Endothelial cell of umbilical vein (primary cell): ENCODE measurements at regions not wholly inside any gene's neighbourhood (a gene's known extent, or its start where the extent isn't known, plus 50 kb on each side); places are given as distances from the start of the nearest gene placed in this dataset.

Experiments used
- BruUV-seq: library from RNA; stranded (reverse); fragments of 400-500 nt; replicated peaks from 2 replicates; lab custom pipeline; 2021; lab: Mats Ljungman, UMichigan
- CTCF ChIA-PET: fragments of 300-600, 350-600 bp; sonication (Branson Sonifier 250); formaldehyde crosslinking; loops from one replicate; lab custom pipeline; 2021; ENCODE audit warnings: antibody characterized with exemption, inconsistent platforms; lab: Charles Lee
- POLR2A ChIA-PET: fragments of 300-600, 350-600 bp; sonication (Branson Sonifier 250); formaldehyde crosslinking; loops from one replicate; lab custom pipeline; 2021; ENCODE audit warnings: antibody characterized with exemption, inconsistent platforms; lab: Charles Lee
- DNase-seq: peaks from one replicate; pipeline ENCODE4 v3.0.0-alpha.2; 2011; ENCODE audit warnings: low read depth, low spot score
- FAIRE-seq: peaks from 2 replicates; lab custom pipeline; 2011; peaks lifted over from hg19 to GRCh38; lab: Jason Lieb, UNC
- H2AFZ ChIP-seq: 2 replicates; pipeline ENCODE4 v1.6.0; 2012; ENCODE audit warnings: low read depth, low read length, control low read depth, inconsistent platforms
- H3K27ac ChIP-seq: 2 replicates; pipeline ENCODE4 v1.5.1; 2011; ENCODE audit warnings: low read depth, mild to moderate bottlenecking, control low read depth, low read length, moderate library complexity; ENCODE audit not compliant: insufficient read depth
- H3K27me3 ChIP-seq, 2 experiments: 2 replicates each; pipeline versions ENCODE4 v1.6.0 to v1.6.1; 2011; ENCODE audit warnings: low read length in 2 of 2, mixed read lengths in 1 of 2; ENCODE audit not compliant: control insufficient read depth in 2 of 2, insufficient read depth in 2 of 2
- H3K36me3 ChIP-seq, 2 experiments: 2 replicates in 1 of 2; 3 replicates in 1 of 2; pipeline ENCODE4 v1.5.1; 2011; ENCODE audit warnings: low read length in 2 of 2, mild to moderate bottlenecking in 1 of 2, moderate library complexity in 1 of 2; ENCODE audit not compliant: control insufficient read depth in 2 of 2, insufficient read depth in 2 of 2; ENCODE audit errors: extremely low read depth in 1 of 2
- H3K4me1 ChIP-seq: 3 replicates; pipeline ENCODE4 v1.5.1; 2011; ENCODE audit warnings: mild to moderate bottlenecking, low read length; ENCODE audit not compliant: control insufficient read depth, insufficient read depth; ENCODE audit errors: extremely low read depth
- H3K4me2 ChIP-seq: 2 replicates; pipeline ENCODE4 v1.6.1; 2011; ENCODE audit warnings: low read length, control low read depth, mixed read lengths; ENCODE audit not compliant: insufficient read depth
- H3K4me3 ChIP-seq, 3 experiments: fragments of 200-600 bp in 1 of 3; sonication (generic), shearing (Covaris generic) in 1 of 3; replicated peaks in 1 of 3; 2 replicates each; pipeline ENCODE4 v1.5.1; 2011 to 2016; ENCODE audit warnings: control low read depth in 3 of 3, low read length in 3 of 3, mild to moderate bottlenecking in 2 of 3, inconsistent platforms in 1 of 3, low read depth in 1 of 3, moderate library complexity in 1 of 3; ENCODE audit not compliant: insufficient read depth in 1 of 3
- H3K79me2 ChIP-seq: 2 replicates; pipeline ENCODE4 v1.6.0; 2012; ENCODE audit warnings: low read length, inconsistent platforms; ENCODE audit not compliant: control insufficient read depth, insufficient read depth
- H3K9ac ChIP-seq: replicated peaks from 2 replicates; pipeline ENCODE3; 2011; ENCODE audit warnings: low read length, control low read depth; ENCODE audit not compliant: insufficient read depth; ENCODE audit errors: extremely low read depth
- H3K9me1 ChIP-seq: replicated peaks from 3 replicates; pipeline ENCODE4 v1.6.0; 2011; ENCODE audit warnings: mild to moderate bottlenecking, low read length; ENCODE audit not compliant: control insufficient read depth, insufficient read depth; ENCODE audit errors: extremely low read depth
- H3K9me3 ChIP-seq: replicated peaks from 2 replicates; pipeline ENCODE4 v1.5.1; 2012; ENCODE audit warnings: low read length, inconsistent platforms; ENCODE audit not compliant: control insufficient read depth, insufficient read depth
- H4K20me1 ChIP-seq: replicated peaks from 2 replicates; pipeline ENCODE3; 2011; ENCODE audit warnings: mild to moderate bottlenecking, low read length; ENCODE audit not compliant: control insufficient read depth, insufficient read depth; ENCODE audit errors: extremely low read depth
- EZH2 ChIP-seq: IDR thresholded peaks from 2 replicates; pipeline ENCODE4 v1.6.1; 2012; ENCODE audit warnings: borderline replicate concordance, low read depth, mild to moderate bottlenecking, moderate library complexity, low read length, inconsistent platforms; ENCODE audit not compliant: severe bottlenecking
- FOS ChIP-seq: IDR thresholded peaks from 2 replicates; pipeline ENCODE4 v1.6.1; 2011; ENCODE audit warnings: mild to moderate bottlenecking, low read length, moderate library complexity, borderline replicate concordance; ENCODE audit not compliant: insufficient read depth
- GATA2 ChIP-seq: IDR thresholded peaks from 2 replicates; pipeline ENCODE4 v1.7.0; 2011; ENCODE audit warnings: low read depth, mild to moderate bottlenecking, moderate library complexity, mixed read lengths, low read length; ENCODE audit not compliant: insufficient read length, insufficient read depth
- JUN ChIP-seq: IDR thresholded peaks from 2 replicates; pipeline ENCODE4 v1.6.1; 2011; ENCODE audit warnings: borderline replicate concordance, low read depth; ENCODE audit not compliant: insufficient read length, insufficient read depth
- MYC ChIP-seq: IDR thresholded peaks from one replicate; pipeline ENCODE4 v1.6.1; 2011; ENCODE audit warnings: mild to moderate bottlenecking, low read depth, low read length
- POLR2A ChIP-seq: IDR thresholded peaks from 2 replicates; pipeline ENCODE4 v1.6.1; 2012; ENCODE audit warnings: low read depth, mild to moderate bottlenecking, control low read depth, low read length
- POLR2AphosphoS5 ChIP-seq: IDR thresholded peaks from 2 replicates; pipeline ENCODE4 v1.6.1; 2012; ENCODE audit warnings: low read depth, mild to moderate bottlenecking, control low read depth, low read length, moderate library complexity; ENCODE audit not compliant: insufficient read depth
- dilution Hi-C: fragments of 300-500 bp; cut with MboI; formaldehyde crosslinking; loops from one replicate; pipeline ENCODE4 v1.15.0; 2019; ENCODE audit warnings: low sequenced_read_pairs; ENCODE audit not compliant: extremely low pct_ligation_motif_present
- intact Hi-C: fragments of 100-400 bp; cut with micrococcal nuclease; formaldehyde crosslinking; loops from one replicate; pipeline ENCODE4 v1.10.0; 2022
- TF ChIP-seq, protein P1 (sequence below): IDR thresholded peaks from 2 replicates; pipeline ENCODE4 v1.6.1; 2011; ENCODE audit not compliant: insufficient read depth, insufficient read length
- TF ChIP-seq, protein P2 (sequence below), 2 donors: IDR thresholded peaks; 1 replicate in 1 of 2; 2 replicates in 1 of 2; pipeline ENCODE4 v1.5.1; 2011; ENCODE audit warnings: low read length in 2 of 2, mild to moderate bottlenecking in 2 of 2, moderate library complexity in 2 of 2, control low read depth in 1 of 2, inconsistent platforms in 1 of 2, low read depth in 1 of 2; ENCODE audit not compliant: insufficient read depth in 1 of 2; ENCODE audit errors: extremely low read depth in 1 of 2

- no peaks in the 10 kb centered on the region for H3K79me2 ChIP-seq
- no peak for TF ChIP-seq POLR2A
- TF ChIP-seq, protein P1, sequence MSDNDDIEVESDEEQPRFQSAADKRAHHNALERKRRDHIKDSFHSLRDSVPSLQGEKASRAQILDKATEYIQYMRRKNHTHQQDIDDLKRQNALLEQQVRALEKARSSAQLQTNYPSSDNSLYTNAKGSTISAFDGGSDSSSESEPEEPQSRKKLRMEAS: no peak
- TF ChIP-seq EZH2: no peak
- TF ChIP-seq MYC: no peak
- TF ChIP-seq, protein P2, sequence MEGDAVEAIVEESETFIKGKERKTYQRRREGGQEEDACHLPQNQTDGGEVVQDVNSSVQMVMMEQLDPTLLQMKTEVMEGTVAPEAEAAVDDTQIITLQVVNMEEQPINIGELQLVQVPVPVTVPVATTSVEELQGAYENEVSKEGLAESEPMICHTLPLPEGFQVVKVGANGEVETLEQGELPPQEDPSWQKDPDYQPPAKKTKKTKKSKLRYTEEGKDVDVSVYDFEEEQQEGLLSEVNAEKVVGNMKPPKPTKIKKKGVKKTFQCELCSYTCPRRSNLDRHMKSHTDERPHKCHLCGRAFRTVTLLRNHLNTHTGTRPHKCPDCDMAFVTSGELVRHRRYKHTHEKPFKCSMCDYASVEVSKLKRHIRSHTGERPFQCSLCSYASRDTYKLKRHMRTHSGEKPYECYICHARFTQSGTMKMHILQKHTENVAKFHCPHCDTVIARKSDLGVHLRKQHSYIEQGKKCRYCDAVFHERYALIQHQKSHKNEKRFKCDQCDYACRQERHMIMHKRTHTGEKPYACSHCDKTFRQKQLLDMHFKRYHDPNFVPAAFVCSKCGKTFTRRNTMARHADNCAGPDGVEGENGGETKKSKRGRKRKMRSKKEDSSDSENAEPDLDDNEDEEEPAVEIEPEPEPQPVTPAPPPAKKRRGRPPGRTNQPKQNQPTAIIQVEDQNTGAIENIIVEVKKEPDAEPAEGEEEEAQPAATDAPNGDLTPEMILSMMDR (IDR thresholded peaks at IDR 0.05; ENCODE audit: extremely low read depth in 1 of 2, insufficient read depth in 1 of 2, low read depth in 1 of 2, low read length in 2 of 2): no peak
- no peak for TF ChIP-seq JUN
- no peak for TF ChIP-seq POLR2AphosphoS5
- no peak for TF ChIP-seq GATA2
- TF ChIP-seq FOS: no peak
- no TSS peak for BruUV-seq
- FAIRE-seq: no peak
- no peak overlapping the region for H3K27ac ChIP-seq
- no peaks in the 10 kb centered on the region for H3K4me1 ChIP-seq
- H3K9ac ChIP-seq: no peak overlapping the region
- H3K9me1 ChIP-seq: no peaks in the 10 kb centered on the region
- no peak overlapping the region for H3K4me3 ChIP-seq
- H3K27me3 ChIP-seq: no peaks in the 10 kb centered on the region
- no peaks in the 10 kb centered on the region for H3K9me3 ChIP-seq
- intact Hi-C loops: no loop called here
- H2AFZ ChIP-seq: no peak overlapping the region
- no peaks in the 10 kb centered on the region for H4K20me1 ChIP-seq
- no peak overlapping the region for H3K4me2 ChIP-seq
- no peaks in the 10 kb centered on the region for H3K36me3 ChIP-seq
- ChIA-PET POLR2A (no interaction called here), CTCF (no interaction called here)
- dilution Hi-C loops: no loop called here
- DNase-seq: no peak
Measured at GRCh38 chr12:23066095-23066494, 441.1 kb downstream of the ETNK1 start.
